IMR-90 (cell line): ENCODE measurements at regions not wholly inside any gene's neighbourhood (a gene's known extent, or its start where the extent isn't known, plus 50 kb on each side); places are given as distances from the start of the nearest gene placed in this dataset.

Experiments used
- ATAC-seq: fragments of 200-7000 bp; cut with Tn5 transposase; 2 replicates; pipeline ENCODE4 v1.9.1; 2020; ENCODE audit warnings: low read depth, mild to moderate bottlenecking, moderate library complexity
- BruUV-seq: library from RNA; stranded (reverse); fragments of 400-500 nt; replicated peaks from 2 replicates; lab custom pipeline; 2021; lab: Mats Ljungman, UMichigan
- CTCF ChIA-PET: fragments of 300-600 bp; formaldehyde crosslinking; extraction: SDS; loops from one replicate; lab custom pipeline; 2021; ENCODE audit warnings: antibody characterized with exemption; lab: Yijun Ruan, JAX
- POLR2A ChIA-PET: fragments of 300-600 bp; sonication (Branson Sonifier 250); formaldehyde crosslinking; loops from one replicate; lab custom pipeline; 2022; ENCODE audit warnings: antibody characterized with exemption; ENCODE audit not compliant: unreplicated experiment; lab: Charles Lee
- DNase-seq: peaks from one replicate; pipeline ENCODE4 v3.0.0; 2013
- H2AFZ ChIP-seq: replicated peaks from 2 replicates; pipeline ENCODE3; 2013; ENCODE audit warnings: low read length, mild to moderate bottlenecking; ENCODE audit not compliant: poor library complexity
- H2AK5ac ChIP-seq: 2 replicates; pipeline ENCODE4 v1.6.1; 2013; ENCODE audit warnings: low read depth, low read length, inconsistent platforms
- H2AK9ac ChIP-seq: replicated peaks from 2 replicates; pipeline ENCODE3; 2013; ENCODE audit warnings: mild to moderate bottlenecking, low read depth, low read length, moderate library complexity; ENCODE audit not compliant: poor library complexity
- H2BK120ac ChIP-seq: 2 replicates; pipeline ENCODE4 v1.6.1; 2013; ENCODE audit warnings: low read depth, low read length, inconsistent platforms
- H2BK15ac ChIP-seq: 3 replicates; pipeline ENCODE4 v1.6.1; 2013; ENCODE audit warnings: low read depth, low read length, inconsistent platforms
- H2BK20ac ChIP-seq: 2 replicates; pipeline ENCODE4 v1.6.1; 2013; ENCODE audit warnings: low read depth, mild to moderate bottlenecking, inconsistent platforms, low read length, moderate library complexity
- H2BK5ac ChIP-seq: 2 replicates; pipeline ENCODE4 v1.6.1; 2013; ENCODE audit warnings: mild to moderate bottlenecking, low read depth, low read length, inconsistent platforms; ENCODE audit not compliant: poor library complexity, severe bottlenecking
- H3K14ac ChIP-seq: replicated peaks from 2 replicates; pipeline ENCODE4 v1.6.1; 2013; ENCODE audit warnings: low read depth, low read length, inconsistent platforms
- H3K18ac ChIP-seq: 2 replicates; pipeline ENCODE4 v1.6.1; 2013; ENCODE audit warnings: low read depth, low read length, control low read depth
- H3K23ac ChIP-seq: 2 replicates; pipeline ENCODE4 v1.6.1; 2013; ENCODE audit warnings: low read depth, low read length, inconsistent platforms
- H3K27ac ChIP-seq: 2 replicates; pipeline ENCODE4 v1.5.1; 2013; ENCODE audit warnings: mild to moderate bottlenecking, control low read depth, low read length; ENCODE audit not compliant: insufficient read depth
- H3K27me3 ChIP-seq: 2 replicates; pipeline ENCODE4 v1.6.1; 2013; ENCODE audit warnings: low read length; ENCODE audit not compliant: control insufficient read depth, insufficient read depth
- H3K36me3 ChIP-seq: 2 replicates; pipeline ENCODE4 v1.6.1; 2013; ENCODE audit warnings: low read length, mixed read lengths; ENCODE audit not compliant: control insufficient read depth, insufficient read depth
- H3K4ac ChIP-seq: 2 replicates; pipeline ENCODE4 v1.6.1; 2013; ENCODE audit warnings: low read depth, low read length, inconsistent platforms
- H3K4me1 ChIP-seq: 2 replicates; pipeline ENCODE4 v1.6.1; 2013; ENCODE audit warnings: low read length, mixed read lengths; ENCODE audit not compliant: control insufficient read depth, insufficient read depth
- H3K4me2 ChIP-seq: 2 replicates; pipeline ENCODE4 v1.6.1; 2013; ENCODE audit warnings: low read depth, mild to moderate bottlenecking, control low read depth, low read length, moderate library complexity
- H3K4me3 ChIP-seq: 2 replicates; pipeline ENCODE4 v1.5.1; 2013; ENCODE audit warnings: low read depth, mild to moderate bottlenecking, control low read depth, low read length, moderate library complexity; ENCODE audit not compliant: insufficient read depth
- H3K56ac ChIP-seq: 2 replicates; pipeline ENCODE4 v1.6.1; 2013; ENCODE audit warnings: low read length, inconsistent platforms; ENCODE audit not compliant: insufficient read depth; ENCODE audit errors: extremely low read depth
- H3K79me1 ChIP-seq, 2 experiments: 2 replicates each; pipeline ENCODE4 v1.6.1; 2013; ENCODE audit warnings: low read length in 2 of 2, inconsistent platforms in 1 of 2, low read depth in 1 of 2
- H3K9ac ChIP-seq: 2 replicates; pipeline ENCODE4 v1.6.1; 2013; ENCODE audit warnings: low read depth, low read length, control low read depth
- H3K9me1 ChIP-seq: 2 replicates; pipeline ENCODE4 v1.6.1; 2013; ENCODE audit warnings: low read length, inconsistent platforms; ENCODE audit not compliant: insufficient read depth
- H3K9me3 ChIP-seq: 2 replicates; pipeline ENCODE4 v1.6.1; 2013; ENCODE audit warnings: low read length; ENCODE audit not compliant: control insufficient read depth, insufficient read depth
- H4K20me1 ChIP-seq: 2 replicates; pipeline ENCODE4 v1.6.1; 2013; ENCODE audit warnings: low read length, inconsistent platforms; ENCODE audit not compliant: insufficient read depth
- H4K5ac ChIP-seq: 2 replicates; pipeline ENCODE4 v1.6.1; 2013; ENCODE audit warnings: mild to moderate bottlenecking, low read depth, low read length, control low read depth
- H4K8ac ChIP-seq, 2 experiments: 2 replicates each; pipeline ENCODE4 v1.6.1; 2013; ENCODE audit warnings: low read depth in 2 of 2, low read length in 2 of 2, control low read depth in 1 of 2, inconsistent platforms in 1 of 2
- H4K91ac ChIP-seq: 2 replicates; pipeline ENCODE4 v1.6.1; 2013; ENCODE audit warnings: low read depth, low read length, inconsistent platforms; ENCODE audit not compliant: insufficient read depth
- MAFK ChIP-seq: IDR thresholded peaks from 2 replicates; pipeline ENCODE4 v1.6.1; 2012; ENCODE audit warnings: low read depth, low read length, improper control_type of control experiment
- POLR2A ChIP-seq: IDR thresholded peaks from 2 replicates; pipeline ENCODE4 v1.6.1; 2012; ENCODE audit warnings: mild to moderate bottlenecking, low read depth, low read length
- WGBS, 2 experiments: methylation state at CpG; one replicate each; pipeline versions ENCODE4 v1.1.5 to v1.1.7; 2013; ENCODE audit warnings: missing lambda C conversion rate in 2 of 2; ENCODE audit not compliant: insufficient read length in 1 of 2; ENCODE audit errors: extremely low coverage in 2 of 2; 5-methylcytosine and 5-hydroxymethylcytosine counted together
- dilution Hi-C: fragments of 300-500 bp; cut with HindIII; formaldehyde crosslinking; loops from one replicate; pipeline ENCODE4 v1.14.3; 2018; ENCODE audit warnings: low sequenced_read_pairs; ENCODE audit not compliant: unreplicated experiment
- in situ Hi-C: fragments of 300-500 bp; cut with MboI; formaldehyde crosslinking; loops from 3 replicates; pipeline ENCODE4 v1.14.3; 2019; ENCODE audit warnings: low sequenced_read_pairs, inconsistent platforms, mixed read lengths
- intact Hi-C: fragments of 100-400 bp; cut with micrococcal nuclease; formaldehyde crosslinking; loops from 2 replicates; pipeline ENCODE4 v1.10.0; 2022

DNA sequence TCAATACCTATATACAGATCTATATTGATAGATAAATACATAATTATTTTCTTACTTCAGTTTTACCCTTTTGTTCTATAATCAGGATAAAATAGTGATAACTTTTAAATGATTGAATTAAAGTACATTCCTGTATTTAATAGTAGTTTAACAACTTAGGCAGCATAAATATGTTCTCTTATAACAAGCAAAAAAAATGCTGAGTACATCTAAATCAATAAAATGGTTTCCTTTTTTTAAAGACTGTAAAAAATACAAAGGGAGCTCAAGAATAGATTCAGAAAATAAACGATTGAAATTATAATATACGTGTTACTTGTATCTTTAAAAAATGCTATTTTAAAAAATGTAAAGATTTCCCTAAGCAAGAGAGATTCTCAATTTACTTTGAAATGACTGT is 393.7 kb upstream of the TMEM132C start:
- ATAC-seq (no peak), DNase-seq (no peak)
- Histone ChIP-seq H4K20me1 (no peaks in the 10 kb centered on the region), H3K9ac (no peak overlapping the region), H4K8ac (no peak overlapping the region), H3K36me3 (no peaks in the 10 kb centered on the region), H2AFZ (no peak overlapping the region), H3K4me3 (no peak overlapping the region), H3K56ac (no peak overlapping the region), H3K4ac (no peak overlapping the region), H2AK5ac (no peak overlapping the region), H3K9me1 (no peaks in the 10 kb centered on the region), H3K27me3 (no peaks in the 10 kb centered on the region), H3K4me2 (no peak overlapping the region), H3K9me3 (peaks cover 10% of the 10 kb centered on the region), H2BK15ac (no peak overlapping the region), H4K5ac (no peak overlapping the region), H2BK5ac (no peak overlapping the region), H3K4me1 (no peaks in the 10 kb centered on the region), H4K91ac (no peak overlapping the region), H3K27ac (no peak overlapping the region), H3K23ac (no peak overlapping the region), H2AK9ac (no peak overlapping the region), H2BK120ac (no peak overlapping the region), H3K14ac (no peak overlapping the region), H3K18ac (no peak overlapping the region), H3K79me1 (no peaks in the 10 kb centered on the region), H2BK20ac (no peak overlapping the region)
- in situ Hi-C loops, result no loop called here
- BruUV-seq, result no TSS peak
- no CpG with 5 or more reads among the region's 2 CpGs for WGBS, 2 experiments
- intact Hi-C loops, result no loop called here
- no peak for TF ChIP-seq POLR2A
- peak; percentile 42; the same call in 1 of the 2 replicates for TF ChIP-seq MAFK
- dilution Hi-C loops, result no loop called here
- ChIA-PET POLR2A (no interaction called here), CTCF (no interaction called here)
